Neural cell (in vitro differentiated cells): ENCODE measurements at regions not wholly inside any gene's neighbourhood (a gene's known extent, or its start where the extent isn't known, plus 50 kb on each side); places are given as distances from the start of the nearest gene placed in this dataset.

Experiments used
- H2AFZ ChIP-seq: fragments of 200-600, 300-800 bp; sonication (generic), shearing (Covaris generic); 2 replicates; pipeline ENCODE4 v1.6.0; 2014; ENCODE audit warnings: low read depth, mild to moderate bottlenecking, antibody characterized with exemption, low read length, moderate library complexity
- H3F3A ChIP-seq: fragments of 200-600 bp; shearing (Covaris generic); 2 replicates; pipeline ENCODE4 v1.6.1; 2016; ENCODE audit warnings: mild to moderate bottlenecking, moderate library complexity, mixed read lengths, antibody characterized with exemption, low read length; ENCODE audit not compliant: insufficient read depth, poor library complexity, severe bottlenecking
- H3K27ac ChIP-seq: fragments of 200-600, 300-800 bp; sonication (generic), shearing (Covaris generic); 2 replicates; pipeline ENCODE4 v1.5.1; 2014; ENCODE audit warnings: mild to moderate bottlenecking, low read length, moderate library complexity
- H3K27me3 ChIP-seq: fragments of 300-800, 200-600 bp; sonication (generic), shearing (Covaris generic); 2 replicates; pipeline ENCODE4 v1.6.0; 2014; ENCODE audit warnings: mild to moderate bottlenecking, low read depth, low read length, moderate library complexity; ENCODE audit not compliant: insufficient read depth
- H3K36me3 ChIP-seq: fragments of 300-800, 200-600 bp; sonication (generic), shearing (Covaris generic); 2 replicates; pipeline ENCODE4 v1.5.1; 2014; ENCODE audit warnings: mild to moderate bottlenecking, antibody characterized with exemption, low read length, moderate library complexity; ENCODE audit not compliant: insufficient read depth
- H3K4me2 ChIP-seq: fragments of 300-800, 200-600 bp; sonication (generic), shearing (Covaris generic); 2 replicates; pipeline ENCODE4 v1.6.0; 2014; ENCODE audit warnings: mild to moderate bottlenecking, low read length
- H3K4me3 ChIP-seq: fragments of 300-800, 200-600 bp; sonication (generic), shearing (Covaris generic); 2 replicates; pipeline ENCODE4 v1.5.1; 2014; ENCODE audit warnings: mild to moderate bottlenecking, low read length, moderate library complexity
- H3K79me2 ChIP-seq: fragments of 200-600 bp; shearing (Covaris generic); replicated peaks from 2 replicates; pipeline ENCODE4 v1.6.0; 2014; ENCODE audit warnings: mild to moderate bottlenecking, low read length, moderate library complexity; ENCODE audit not compliant: insufficient read depth
- H3K9ac ChIP-seq: fragments of 300-800, 200-600 bp; sonication (generic), shearing (Covaris generic); 2 replicates; pipeline ENCODE4 v1.6.1; 2016; ENCODE audit warnings: mild to moderate bottlenecking, low read length, mixed read lengths
- H3K9me2 ChIP-seq: fragments of 200-600 bp; shearing (Covaris generic); 2 replicates; pipeline ENCODE4 v1.6.1; 2016; ENCODE audit warnings: mild to moderate bottlenecking, low read length, mixed read lengths; ENCODE audit not compliant: insufficient read depth
- H3K9me3 ChIP-seq: fragments of 200-600, 300-800 bp; sonication (generic), shearing (Covaris generic); 2 replicates; pipeline ENCODE4 v1.6.1; 2016; ENCODE audit warnings: mild to moderate bottlenecking, mixed run types, low read length, moderate library complexity, mixed read lengths
- H4K20me1 ChIP-seq: fragments of 200-600 bp; shearing (Covaris generic); 2 replicates; pipeline ENCODE4 v1.6.1; 2016; ENCODE audit warnings: mild to moderate bottlenecking, mixed run types; ENCODE audit not compliant: insufficient read depth
- CTCF ChIP-seq: fragments of 450-650 bp; IDR thresholded peaks from 2 replicates; pipeline ENCODE4 v1.5.1; 2014; ENCODE audit warnings: antibody characterized with exemption, mild to moderate bottlenecking, moderate library complexity; ENCODE audit not compliant: poor library complexity, severe bottlenecking
- EP300 ChIP-seq: fragments of 450-650 bp; conservative IDR thresholded peaks from 2 replicates; pipeline ENCODE4 v1.6.1; 2014; ENCODE audit warnings: antibody characterized with exemption, mild to moderate bottlenecking, moderate library complexity; ENCODE audit not compliant: poor library complexity, severe bottlenecking
- EZH2 ChIP-seq: fragments of 200-600, 300-800 bp; shearing (Covaris generic), sonication (generic); IDR thresholded peaks from 2 replicates; pipeline ENCODE4 v1.6.1; 2014; ENCODE audit warnings: antibody characterized with exemption, low read length, borderline replicate concordance, mild to moderate bottlenecking; ENCODE audit not compliant: insufficient read depth, poor library complexity, severe bottlenecking
- MXI1 ChIP-seq: fragments of 450-650 bp; conservative IDR thresholded peaks from 2 replicates; pipeline ENCODE4 v1.6.1; 2014; ENCODE audit warnings: antibody characterized with exemption, mild to moderate bottlenecking; ENCODE audit not compliant: poor library complexity, severe bottlenecking
- POLR2AphosphoS5 ChIP-seq: IDR thresholded peaks from 2 replicates; pipeline ENCODE4 v1.6.1; 2012
- RAD21 ChIP-seq: fragments of 450-650 bp; conservative IDR thresholded peaks from 2 replicates; pipeline ENCODE4 v1.6.1; 2014; ENCODE audit warnings: antibody characterized with exemption, mild to moderate bottlenecking, moderate library complexity
- REST ChIP-seq: IDR thresholded peaks from 2 replicates; pipeline ENCODE4 v1.6.1; 2012; ENCODE audit warnings: borderline replicate concordance
- SMC3 ChIP-seq: fragments of 450-650 bp; conservative IDR thresholded peaks from 2 replicates; pipeline ENCODE4 v1.6.1; 2014; ENCODE audit warnings: antibody characterized with exemption, mild to moderate bottlenecking, moderate library complexity; ENCODE audit not compliant: poor library complexity
- TAF1 ChIP-seq: IDR thresholded peaks from 2 replicates; pipeline ENCODE4 v1.6.1; 2012; ENCODE audit warnings: low read depth

DNA sequence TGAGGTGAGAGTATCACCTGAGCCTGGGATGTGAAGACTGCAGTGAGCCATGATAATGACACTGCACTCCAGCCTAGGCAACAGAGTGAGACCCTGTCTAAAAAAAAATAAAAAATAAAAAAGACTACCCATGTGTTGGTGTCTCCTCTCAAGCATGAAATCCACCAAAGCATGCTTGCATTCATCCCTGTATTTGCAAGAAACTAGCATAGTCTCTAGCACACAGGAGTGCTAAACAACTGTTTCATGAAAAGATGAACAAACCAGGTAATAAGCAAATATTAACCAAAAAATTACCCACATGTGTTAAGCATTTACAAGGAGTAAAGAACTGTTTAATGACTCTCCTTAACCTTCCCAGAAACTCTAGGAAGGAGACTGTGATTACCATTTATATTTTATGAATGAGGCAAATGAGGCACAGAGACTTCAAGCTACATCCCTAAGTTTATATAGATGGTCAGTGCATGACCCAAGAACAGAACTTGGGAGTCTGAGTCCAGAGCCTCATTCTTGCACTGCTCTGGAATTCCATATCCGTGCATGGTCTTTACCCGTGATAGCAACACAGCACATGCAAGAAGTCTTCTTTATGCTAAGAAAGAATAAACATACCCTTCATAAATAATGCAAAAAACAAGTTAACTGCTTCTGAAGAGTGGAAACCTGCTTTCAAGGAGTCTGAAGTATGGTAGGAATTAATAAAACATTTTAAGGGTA, 186.1 kb upstream of the STS start:
- Histone ChIP-seq H3K9ac (no peak overlapping the region), H4K20me1 (no peaks in the 10 kb centered on the region), H3K79me2 (no peaks in the 10 kb centered on the region), H2AFZ (no peak overlapping the region), H3K9me2 (no peaks in the 10 kb centered on the region), H3K9me3 (no peaks in the 10 kb centered on the region), H3K36me3 (no peaks in the 10 kb centered on the region), H3K27ac (no peak overlapping the region), H3K4me2 (no peak overlapping the region), H3K4me3 (no peak overlapping the region), H3F3A (no peaks in the 10 kb centered on the region), H3K27me3 (no peaks in the 10 kb centered on the region)
- no peak for TF ChIP-seq MXI1
- no peak for TF ChIP-seq TAF1
- no peak for TF ChIP-seq POLR2AphosphoS5
- no peak for TF ChIP-seq EP300
- no peak for TF ChIP-seq SMC3
- TF ChIP-seq CTCF: no peak
- TF ChIP-seq EZH2: no peak
- no peak for TF ChIP-seq REST
- TF ChIP-seq RAD21: no peak

DNA sequence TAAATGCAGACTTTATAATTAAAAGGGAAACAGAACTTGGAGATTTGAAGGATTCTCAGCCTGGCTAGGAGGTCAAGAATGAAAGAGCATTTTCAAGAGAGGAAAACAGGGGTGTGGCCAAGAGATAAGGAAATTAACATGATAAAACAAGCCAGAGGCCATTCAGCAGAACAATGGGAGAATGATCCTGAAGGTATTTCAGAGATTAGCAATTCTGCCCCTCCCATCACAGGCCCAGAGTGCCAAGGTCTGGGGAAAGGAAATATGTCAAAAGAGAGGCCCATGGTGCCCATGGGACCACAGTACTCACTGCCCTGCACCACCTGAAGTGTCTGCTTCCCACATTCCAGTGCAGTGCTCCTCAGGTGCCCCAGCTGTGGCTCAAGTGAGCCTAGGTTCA, 188.5 kb upstream of the STS start:
- Histone ChIP-seq H3K36me3 (no peaks in the 10 kb centered on the region), H3K27me3 (no peaks in the 10 kb centered on the region), H3K79me2 (no peaks in the 10 kb centered on the region), H2AFZ (no peak overlapping the region), H3K9ac (no peak overlapping the region), H3F3A (no peaks in the 10 kb centered on the region), H3K9me2 (no peaks in the 10 kb centered on the region), H3K27ac (no peak overlapping the region), H3K9me3 (no peaks in the 10 kb centered on the region), H3K4me3 (no peak overlapping the region), H4K20me1 (no peaks in the 10 kb centered on the region), H3K4me2 (no peak overlapping the region)
- TF ChIP-seq REST (no peak), MXI1 (no peak), TAF1 (no peak), CTCF (no peak), EZH2 (no peak), RAD21 (no peak), EP300 (no peak), POLR2AphosphoS5 (no peak), SMC3 (no peak)
